Testis (tissue), 2 donors: ENCODE measurements at regions not wholly inside any gene's neighbourhood (a gene's known extent, or its start where the extent isn't known, plus 50 kb on each side); places are given as distances from the start of the nearest gene placed in this dataset.
A peak's percentile ranks its signal among the peaks of the same experiment; 100 is the strongest.

Experiments
- DNase-seq: peaks from one replicate; pipeline ENCODE4 v3.0.0-alpha.2; 2019
- H3K27ac ChIP-seq, 2 donors: fragments of 200-600 bp; sonication (generic); one replicate each; pipeline ENCODE4 v1.5.1; 2019
- H3K27me3 ChIP-seq: fragments of 200-600 bp; sonication (generic); one replicate; pipeline ENCODE4 v1.5.1; 2019
- H3K36me3 ChIP-seq: fragments of 200-600 bp; sonication (generic); one replicate; pipeline ENCODE4 v1.5.1; 2017; ENCODE audit warnings: low read depth; ENCODE audit errors: missing control alignments
- H3K4me1 ChIP-seq: fragments of 200-600 bp; sonication (generic); one replicate; pipeline ENCODE4 v1.5.1; 2019
- H3K4me3 ChIP-seq, 2 donors: fragments of 200-600 bp; sonication (generic); one replicate each; pipeline ENCODE4 v1.5.1; 2017 to 2019
- H3K9me3 ChIP-seq: fragments of 200-600 bp; sonication (generic); one replicate; pipeline ENCODE4 v1.5.1; 2017
- POLR2A ChIP-seq: fragments of 450-650 bp; IDR thresholded peaks from one replicate; pipeline ENCODE4 v1.6.1; 2017; ENCODE audit warnings: antibody characterized with exemption, mild to moderate bottlenecking, moderate library complexity
- WGBS, 2 donors: methylation state at CpG; one replicate each; pipeline ENCODE4 v1.1.5; 2018; 5-methylcytosine and 5-hydroxymethylcytosine counted together
- intact Hi-C: fragments of 100-400 bp; cut with DNase I; formaldehyde crosslinking; loops from one replicate; pipeline ENCODE4 v1.15.1; 2023; ENCODE audit warnings: low total_unique reads
- TF ChIP-seq, protein P1 (sequence below), 3 experiments: fragments of 450-650 bp in 2 of 3; fragments of 200-600 bp in 1 of 3; sonication (generic) in 1 of 3; IDR thresholded peaks; one replicate each; pipeline ENCODE4 v1.5.1; 2016 to 2019; ENCODE audit warnings: antibody characterized with exemption in 3 of 3, mild to moderate bottlenecking in 2 of 3, moderate library complexity in 1 of 3

- intact Hi-C loops = no loop called here
- Histone ChIP-seq H3K4me1 (peaks cover 8% of the 10 kb centered on the region), H3K27me3 (no peaks in the 10 kb centered on the region), H3K27ac (no peak overlapping the region), H3K36me3 (no peaks in the 10 kb centered on the region), H3K9me3 (no peaks in the 10 kb centered on the region), H3K4me3 (peak overlapping the region in 1 of 2 donors; percentile 45)
- no peak for DNase-seq
- no peak for TF ChIP-seq POLR2A
- TF ChIP-seq, protein P1, sequence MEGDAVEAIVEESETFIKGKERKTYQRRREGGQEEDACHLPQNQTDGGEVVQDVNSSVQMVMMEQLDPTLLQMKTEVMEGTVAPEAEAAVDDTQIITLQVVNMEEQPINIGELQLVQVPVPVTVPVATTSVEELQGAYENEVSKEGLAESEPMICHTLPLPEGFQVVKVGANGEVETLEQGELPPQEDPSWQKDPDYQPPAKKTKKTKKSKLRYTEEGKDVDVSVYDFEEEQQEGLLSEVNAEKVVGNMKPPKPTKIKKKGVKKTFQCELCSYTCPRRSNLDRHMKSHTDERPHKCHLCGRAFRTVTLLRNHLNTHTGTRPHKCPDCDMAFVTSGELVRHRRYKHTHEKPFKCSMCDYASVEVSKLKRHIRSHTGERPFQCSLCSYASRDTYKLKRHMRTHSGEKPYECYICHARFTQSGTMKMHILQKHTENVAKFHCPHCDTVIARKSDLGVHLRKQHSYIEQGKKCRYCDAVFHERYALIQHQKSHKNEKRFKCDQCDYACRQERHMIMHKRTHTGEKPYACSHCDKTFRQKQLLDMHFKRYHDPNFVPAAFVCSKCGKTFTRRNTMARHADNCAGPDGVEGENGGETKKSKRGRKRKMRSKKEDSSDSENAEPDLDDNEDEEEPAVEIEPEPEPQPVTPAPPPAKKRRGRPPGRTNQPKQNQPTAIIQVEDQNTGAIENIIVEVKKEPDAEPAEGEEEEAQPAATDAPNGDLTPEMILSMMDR (IDR thresholded peaks at IDR 0.05) = no peak
- WGBS, 2 donors = 6 to 8% methylated on average over 23 of the region's 23 CpGs
Observed at GRCh38 chr5:50968356-50969149, 302.1 kb downstream of the PARP8 start.

GRCh38 chr5:50969151-50970031, 303.0 kb downstream of the PARP8 start:
- DNase-seq = no peak
- Histone ChIP-seq H3K4me3 (peak overlapping the region; percentile 12 to 45), H3K4me1 (peaks cover 8% of the 10 kb centered on the region), H3K27ac (no peak overlapping the region), H3K9me3 (no peaks in the 10 kb centered on the region), H3K27me3 (no peaks in the 10 kb centered on the region), H3K36me3 (no peaks in the 10 kb centered on the region)
- intact Hi-C loops = no loop called here
- 2 to 4% methylated on average over 33 to 60 of the region's 60 CpGs for WGBS, 2 donors
- no peak for TF ChIP-seq POLR2A
- TF ChIP-seq, protein P1 (IDR thresholded peaks at IDR 0.05) = no peak

DNA sequence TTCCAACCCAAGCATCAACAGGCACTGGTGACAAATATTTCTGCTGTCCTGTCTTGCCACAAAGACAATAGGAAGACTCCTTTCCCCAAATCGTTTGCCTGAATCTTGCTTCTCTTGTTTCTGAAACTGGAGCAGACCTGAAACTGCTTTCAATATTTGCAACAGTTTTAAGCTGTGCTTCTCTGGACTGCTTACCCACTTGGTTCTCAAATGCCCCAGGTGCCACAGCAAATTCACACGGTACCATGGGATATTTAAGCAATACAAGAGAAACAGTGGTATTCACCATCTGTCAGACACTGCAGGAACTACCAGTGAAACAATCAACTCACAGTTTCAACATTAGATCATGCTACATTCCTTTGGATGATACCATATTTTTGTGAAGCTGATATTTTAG, 309.4 kb downstream of the PARP8 start:
- Histone ChIP-seq H3K9me3 (no peaks in the 10 kb centered on the region), H3K27me3 (no peaks in the 10 kb centered on the region), H3K36me3 (no peaks in the 10 kb centered on the region), H3K4me3 (no peak overlapping the region), H3K4me1 (no peaks in the 10 kb centered on the region), H3K27ac (no peak overlapping the region)
- no peak for DNase-seq
- TF ChIP-seq, protein P1 (IDR thresholded peaks at IDR 0.05) = no peak
- TF ChIP-seq POLR2A = no peak
- 68 to 80% methylated on average over 2 of the region's 2 CpGs for WGBS, 2 donors
- intact Hi-C loops = no loop called here

DNA sequence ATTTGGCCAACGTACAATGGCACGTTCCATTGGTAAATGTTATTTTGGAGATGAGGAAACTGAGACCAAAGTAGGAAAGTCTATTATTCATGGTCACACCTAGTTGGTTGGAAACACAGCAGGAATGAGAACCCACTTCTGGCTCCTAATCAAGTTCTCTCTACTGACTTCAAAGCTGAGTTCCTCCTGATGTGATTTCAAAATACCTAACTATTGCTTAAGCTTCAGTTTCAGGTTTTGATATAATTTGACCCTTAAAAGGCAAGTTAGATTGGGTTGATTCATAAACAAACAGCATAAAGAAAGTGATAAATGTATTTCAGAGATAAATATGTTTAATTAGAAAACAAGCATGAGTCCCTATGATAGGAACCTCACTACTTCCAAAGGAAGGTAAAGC, 312.5 kb downstream of the PARP8 start:
- intact Hi-C loops = no loop called here
- H3K9me3 ChIP-seq = no peaks in the 10 kb centered on the region
- H3K27ac ChIP-seq = no peak overlapping the region
- TF ChIP-seq, protein P1 (IDR thresholded peaks at IDR 0.05) = no peak
- TF ChIP-seq POLR2A = no peak
- no peak for DNase-seq
- H3K4me3 ChIP-seq = no peak overlapping the region
- WGBS, 2 donors = 90 to 94% methylated on average over 2 of the region's 2 CpGs
- H3K4me1 ChIP-seq = no peaks in the 10 kb centered on the region
- H3K36me3 ChIP-seq = no peaks in the 10 kb centered on the region
- H3K27me3 ChIP-seq = no peaks in the 10 kb centered on the region
